H1 (cell line): ENCODE measurements at regions not wholly inside any gene's neighbourhood (a gene's known extent, or its start where the extent isn't known, plus 50 kb on each side); places are given as distances from the start of the nearest gene placed in this dataset.

Experiments used
- CTCF ChIA-PET: fragments of 300-600 bp; sonication (Branson Sonifier 250); formaldehyde crosslinking; loops from one replicate; lab custom pipeline; 2021; ENCODE audit not compliant: partially characterized antibody; lab: Charles Lee
- POLR2A ChIA-PET: fragments of 300-600 bp; sonication (Branson Sonifier 250); formaldehyde crosslinking; loops from one replicate; lab custom pipeline; 2021; ENCODE audit warnings: inconsistent platforms; ENCODE audit not compliant: partially characterized antibody; lab: Charles Lee
- DNase-seq, 2 experiments: peaks; one replicate each; pipeline versions ENCODE4 v3.0.0 to v3.0.0-alpha.2; 2010 to 2022; ENCODE audit warnings: low spot score in 2 of 2, low read depth in 1 of 2, mixed read lengths in 1 of 2
- FAIRE-seq: peaks from 2 replicates; lab custom pipeline; 2011; peaks lifted over from hg19 to GRCh38; lab: Jason Lieb, UNC
- H2AFZ ChIP-seq: 2 replicates; pipeline ENCODE4 v1.8.1; 2012; ENCODE audit warnings: low read length, inconsistent platforms
- H2AK5ac ChIP-seq: 2 replicates; pipeline ENCODE4 v1.6.1; 2013; ENCODE audit warnings: low read depth, low read length
- H2BK120ac ChIP-seq: replicated peaks from 2 replicates; pipeline ENCODE3; 2013; ENCODE audit warnings: low read depth, low read length, inconsistent platforms
- H2BK12ac ChIP-seq: 2 replicates; pipeline ENCODE4 v1.6.1; 2013; ENCODE audit warnings: low read depth, low read length
- H2BK15ac ChIP-seq: 2 replicates; pipeline ENCODE4 v1.6.1; 2013; ENCODE audit warnings: low read length
- H2BK20ac ChIP-seq: 2 replicates; pipeline ENCODE4 v1.6.1; 2013; ENCODE audit warnings: low read length
- H2BK5ac ChIP-seq: 2 replicates; pipeline ENCODE4 v1.6.1; 2013; ENCODE audit warnings: low read depth, low read length
- H3K14ac ChIP-seq: 2 replicates; pipeline ENCODE4 v1.6.1; 2013; ENCODE audit warnings: inconsistent platforms; ENCODE audit not compliant: insufficient read length
- H3K18ac ChIP-seq: 2 replicates; pipeline ENCODE4 v1.6.1; 2013; ENCODE audit warnings: low read length; ENCODE audit errors: extremely low read depth
- H3K23ac ChIP-seq: 2 replicates; pipeline ENCODE4 v1.6.1; 2013; ENCODE audit warnings: inconsistent platforms; ENCODE audit not compliant: insufficient read length
- H3K23me2 ChIP-seq: 2 replicates; pipeline ENCODE4 v1.6.1; 2013; ENCODE audit warnings: low read depth, low read length
- H3K27ac ChIP-seq: 2 replicates; pipeline ENCODE4 v1.6.1; 2011; ENCODE audit warnings: low read depth, low read length, inconsistent platforms
- H3K27me3 ChIP-seq, 4 experiments: replicated peaks in 1 of 4; 1 replicate in 1 of 4; 2 replicates in 3 of 4; pipeline versions ENCODE4 v1.6.1 to v1.8.1; 2011 to 2013; ENCODE audit warnings: low read length in 3 of 4, mild to moderate bottlenecking in 3 of 4, inconsistent platforms in 2 of 4, mixed read lengths in 2 of 4, moderate library complexity in 1 of 4; ENCODE audit not compliant: control insufficient read depth in 3 of 4, insufficient read depth in 3 of 4; ENCODE audit errors: extremely low read depth in 1 of 4
- H3K36me3 ChIP-seq, 4 experiments: 2 replicates each; pipeline versions ENCODE4 v1.6.1 to v1.8.1; 2011 to 2013; ENCODE audit warnings: mild to moderate bottlenecking in 4 of 4, low read length in 3 of 4, moderate library complexity in 2 of 4, control low read depth in 1 of 4, inconsistent platforms in 1 of 4; ENCODE audit not compliant: insufficient read depth in 4 of 4, control insufficient read depth in 2 of 4
- H3K4ac ChIP-seq: replicated peaks from 2 replicates; pipeline ENCODE3; 2013; ENCODE audit warnings: low read length, low read depth, mixed read lengths, inconsistent platforms; ENCODE audit not compliant: insufficient read length
- H3K4me1 ChIP-seq, 4 experiments: replicated peaks in 1 of 4; 1 replicate in 1 of 4; 2 replicates in 3 of 4; pipeline versions ENCODE4 v1.6.1 to v1.8.1; 2011 to 2013; ENCODE audit warnings: low read length in 3 of 4, inconsistent platforms in 2 of 4, mixed read lengths in 1 of 4; ENCODE audit not compliant: insufficient read depth in 4 of 4, control insufficient read depth in 3 of 4
- H3K4me2 ChIP-seq, 2 experiments: 2 replicates each; pipeline versions ENCODE4 v1.6.1 to v1.8.1; 2011 to 2013; ENCODE audit warnings: low read depth in 2 of 2, low read length in 2 of 2, control low read depth in 1 of 2, inconsistent platforms in 1 of 2, mild to moderate bottlenecking in 1 of 2; ENCODE audit not compliant: insufficient read depth in 1 of 2
- H3K4me3 ChIP-seq, 4 experiments: fragments of 200-600, 300-600 bp in 1 of 4; sonication (generic), shearing (Covaris generic), sonication (Bioruptor Twin) in 1 of 4; 2 replicates each; pipeline versions ENCODE4 v1.5.1 to v1.8.1; 2011 to 2016; ENCODE audit warnings: low read length in 4 of 4, low read depth in 3 of 4, control low read depth in 2 of 4, inconsistent platforms in 2 of 4, mild to moderate bottlenecking in 2 of 4, mixed read lengths in 1 of 4, moderate library complexity in 1 of 4; ENCODE audit not compliant: insufficient read depth in 2 of 4; ENCODE audit errors: extremely low read depth in 1 of 4
- H3K56ac ChIP-seq: replicated peaks from 2 replicates; pipeline ENCODE3; 2013; ENCODE audit warnings: low read depth, mild to moderate bottlenecking, mixed read lengths, low read length, inconsistent platforms; ENCODE audit not compliant: insufficient read length
- H3K79me1 ChIP-seq: 2 replicates; pipeline ENCODE4 v1.6.1; 2013; ENCODE audit warnings: low read depth, low read length, control low read depth
- H3K79me2 ChIP-seq, 2 experiments: 2 replicates each; pipeline versions ENCODE4 v1.6.1 to v1.8.1; 2012 to 2013; ENCODE audit warnings: low read length in 2 of 2, mild to moderate bottlenecking in 2 of 2, inconsistent platforms in 1 of 2; ENCODE audit not compliant: insufficient read depth in 2 of 2, control insufficient read depth in 1 of 2
- H3K9ac ChIP-seq, 4 experiments: replicated peaks in 1 of 4; 1 replicate in 1 of 4; 2 replicates in 3 of 4; pipeline versions ENCODE4 v1.6.1 to v1.8.1; 2011 to 2013; ENCODE audit warnings: low read depth in 3 of 4, low read length in 3 of 4, control low read depth in 2 of 4, mild to moderate bottlenecking in 2 of 4, moderate library complexity in 2 of 4, inconsistent platforms in 1 of 4; ENCODE audit errors: extremely low read depth in 1 of 4
- H3K9me3 ChIP-seq, 2 experiments: 2 replicates each; pipeline versions ENCODE4 v1.6.1 to v1.8.1; 2012 to 2013; ENCODE audit warnings: mild to moderate bottlenecking in 2 of 2, moderate library complexity in 2 of 2, control low read depth in 1 of 2, inconsistent platforms in 1 of 2, low read depth in 1 of 2, low read length in 1 of 2, mixed read lengths in 1 of 2; ENCODE audit not compliant: insufficient read depth in 2 of 2
- H4K20me1 ChIP-seq, 2 experiments: replicated peaks in 1 of 2; 2 replicates each; pipeline versions ENCODE3 to v1.8.1; 2011 to 2013; ENCODE audit warnings: inconsistent platforms in 2 of 2, low read length in 2 of 2, mild to moderate bottlenecking in 1 of 2; ENCODE audit not compliant: insufficient read depth in 2 of 2, control insufficient read depth in 1 of 2
- H4K5ac ChIP-seq: 2 replicates; pipeline ENCODE4 v1.6.1; 2013; ENCODE audit warnings: low read length, low read depth, mixed read lengths, inconsistent platforms; ENCODE audit not compliant: insufficient read length
- H4K8ac ChIP-seq: 2 replicates; pipeline ENCODE4 v1.8.0; 2013; ENCODE audit warnings: mild to moderate bottlenecking, moderate library complexity, low read length, inconsistent platforms; ENCODE audit not compliant: insufficient read depth; ENCODE audit errors: extremely low read depth
- H4K91ac ChIP-seq: replicated peaks from 2 replicates; pipeline ENCODE3; 2013; ENCODE audit warnings: low read length, mixed read lengths, inconsistent platforms; ENCODE audit not compliant: insufficient read length
- ASH2L ChIP-seq: fragments of 200-600, 300-600 bp; sonication (generic); IDR thresholded peaks from one replicate; pipeline ENCODE4 v1.7.1; 2017; ENCODE audit warnings: low read length
- BACH1 ChIP-seq: IDR thresholded peaks from 2 replicates; pipeline ENCODE4 v1.6.1; 2012; ENCODE audit warnings: low read length, improper control_type of control experiment
- BCL11A ChIP-seq, 2 experiments: IDR thresholded peaks; one replicate each; pipeline ENCODE4 v1.6.1; 2011; ENCODE audit warnings: low read depth in 2 of 2, low read length in 2 of 2, mild to moderate bottlenecking in 2 of 2
- CBX5 ChIP-seq: fragments of 300-800, 300-1000 bp; sonication (generic); IDR thresholded peaks from 2 replicates; pipeline ENCODE4 v1.7.1; 2016; ENCODE audit warnings: antibody characterized with exemption, low read length, low read depth
- CBX8 ChIP-seq: fragments of 300-800, 300-1000 bp; sonication (generic); IDR thresholded peaks from 2 replicates; pipeline ENCODE4 v1.7.1; 2016; ENCODE audit warnings: low read depth, low read length, borderline replicate concordance
- CEBPB ChIP-seq: IDR thresholded peaks from 2 replicates; pipeline ENCODE4 v1.6.1; 2012; ENCODE audit warnings: low read depth, low read length
- CHD2 ChIP-seq: IDR thresholded peaks from 2 replicates; pipeline ENCODE4 v1.6.1; 2012; ENCODE audit warnings: low read length, improper control_type of control experiment
- GABPA ChIP-seq: IDR thresholded peaks from 2 replicates; pipeline ENCODE4 v1.6.1; 2011; ENCODE audit warnings: mild to moderate bottlenecking, low read length, moderate library complexity, borderline replicate concordance; ENCODE audit not compliant: insufficient read depth
- SIN3A ChIP-seq, 2 experiments: IDR thresholded peaks in 1 of 2; conservative IDR thresholded peaks in 1 of 2; 2 replicates each; pipeline ENCODE4 v1.6.1; 2011 to 2012; ENCODE audit warnings: low read length in 2 of 2, improper control_type of control experiment in 1 of 2, low read depth in 1 of 2, mild to moderate bottlenecking in 1 of 2
- SP1 ChIP-seq: IDR thresholded peaks from 2 replicates; pipeline ENCODE4 v1.6.1; 2011; ENCODE audit warnings: low read depth, low read length
- SP2 ChIP-seq: IDR thresholded peaks from 2 replicates; pipeline ENCODE4 v1.6.1; 2012; ENCODE audit warnings: mild to moderate bottlenecking, low read length, inconsistent platforms
- TEAD4 ChIP-seq: IDR thresholded peaks from 2 replicates; pipeline ENCODE4 v1.6.1; 2012; ENCODE audit warnings: low read depth, low read length, inconsistent platforms, mixed read lengths
- USF2 ChIP-seq: IDR thresholded peaks from 2 replicates; pipeline ENCODE4 v1.6.1; 2011; ENCODE audit warnings: low read length, improper control_type of control experiment
- YY1 ChIP-seq: IDR thresholded peaks from 2 replicates; pipeline ENCODE4 v1.6.1; 2011; ENCODE audit warnings: low read depth, mild to moderate bottlenecking, low read length
- WGBS, 2 experiments: shearing (Covaris generic) in 1 of 2; methylation state at CpG; one replicate each; pipeline versions ENCODE4 v1.1.6 to v1.1.7; 2013 to 2015; ENCODE audit warnings: low lambda C conversion rate in 2 of 2, mixed read lengths in 2 of 2, inconsistent platforms in 1 of 2, low coverage in 1 of 2, missing lambda C conversion rate in 1 of 2; ENCODE audit not compliant: insufficient replicate concordance in 2 of 2, insufficient coverage in 1 of 2, insufficient read length in 1 of 2; ENCODE audit errors: extremely low coverage in 1 of 2, missing lambda C conversion rate in 1 of 2; 5-methylcytosine and 5-hydroxymethylcytosine counted together

- Histone ChIP-seq H4K91ac (no peak overlapping the region), H3K9me3 (no peaks in the 10 kb centered on the region), H2BK120ac (no peak overlapping the region), H2AK5ac (no peak overlapping the region), H4K5ac (no peak overlapping the region), H3K4ac (no peak overlapping the region), H3K4me1 (no peaks in the 10 kb centered on the region), H4K20me1 (no peaks in the 10 kb centered on the region), H3K27ac (no peak overlapping the region), H3K14ac (no peak overlapping the region), H3K4me3 (no peak overlapping the region), H3K56ac (no peak overlapping the region), H3K23me2 (no peaks in the 10 kb centered on the region), H3K79me1 (no peaks in the 10 kb centered on the region), H2BK5ac (no peak overlapping the region), H4K8ac (no peak overlapping the region), H2BK12ac (no peak overlapping the region), H2BK20ac (no peak overlapping the region), H2AFZ (no peak overlapping the region), H2BK15ac (no peak overlapping the region), H3K27me3 (no peaks in the 10 kb centered on the region), H3K36me3 (no peaks in the 10 kb centered on the region), H3K18ac (no peak overlapping the region), H3K9ac (no peak overlapping the region), H3K79me2 (no peaks in the 10 kb centered on the region), H3K4me2 (no peak overlapping the region), H3K23ac (no peak overlapping the region)
- 86% methylated on average over 3 of the region's 3 CpGs; no CpG with 5 or more reads in 1 of the 2 experiments for WGBS, 2 experiments
- POLR2A ChIA-PET: no interaction called here
- FAIRE-seq: no peak
- no peak for DNase-seq
- CTCF ChIA-PET: interaction anchor here (0.7 kb wide), 1 partner anchor 1016 kb away, joined by 3 read pairs; no protein-coding TSS in a partner anchor
- TF ChIP-seq CHD2 (no peak), YY1 (no peak), CBX8 (no peak), SIN3A (conservative IDR thresholded peaks at IDR 0.05 in 1 of 2, IDR thresholded peaks at IDR 0.05 in 1 of 2; ENCODE audit: low read depth in 1 of 2, low read length in 2 of 2) (no peak), BCL11A (IDR thresholded peaks at IDR 0.05; ENCODE audit: low read depth in 2 of 2, low read length in 2 of 2) (no peak), CBX5 (no peak), TEAD4 (no peak), ASH2L (no peak), SP2 (no peak), USF2 (no peak), BACH1 (no peak), CEBPB (no peak), SP1 (no peak), GABPA (no peak)
These were observed 298.8 kb downstream of the FIGN start for GRCh38 chr2:163436963-163437362.
